PFSK-1 (cell line): ENCODE measurements at regions not wholly inside any gene's neighbourhood (a gene's known extent, or its start where the extent isn't known, plus 50 kb on each side); places are given as distances from the start of the nearest gene placed in this dataset.

Source experiments
- FOXP2 ChIP-seq: optimal IDR thresholded peaks from 2 replicates; pipeline ENCODE3; 2011; ENCODE audit warnings: borderline replicate concordance, control low read depth, inconsistent platforms; ENCODE audit not compliant: insufficient read depth; ENCODE audit errors: extremely low read length, extremely low read depth
- POLR2AphosphoS5 ChIP-seq: IDR thresholded peaks from 2 replicates; pipeline ENCODE4 v1.6.1; 2012; ENCODE audit warnings: low read depth, mild to moderate bottlenecking, control low read depth, low read length, moderate library complexity
- REST ChIP-seq, 2 experiments: IDR thresholded peaks; 2 replicates each; pipeline versions ENCODE4 v1.6.1 to v1.8.0; 2011 to 2012; ENCODE audit warnings: low read depth in 2 of 2, low read length in 2 of 2, control low read depth in 1 of 2, inconsistent platforms in 1 of 2, mild to moderate bottlenecking in 1 of 2, moderate library complexity in 1 of 2; ENCODE audit not compliant: insufficient read depth in 1 of 2
- SIN3A ChIP-seq: IDR thresholded peaks from 2 replicates; pipeline ENCODE4 v1.6.1; 2012; ENCODE audit warnings: mild to moderate bottlenecking, low read length, moderate library complexity, borderline replicate concordance; ENCODE audit not compliant: insufficient read depth
- TAF1 ChIP-seq: IDR thresholded peaks from 2 replicates; pipeline ENCODE4 v1.6.1; 2012; ENCODE audit warnings: low read length, control low read depth, borderline replicate concordance; ENCODE audit not compliant: insufficient read depth

- no peak for TF ChIP-seq REST (IDR thresholded peaks at IDR 0.05; ENCODE audit: insufficient read depth in 1 of 2, low read depth in 2 of 2, low read length in 2 of 2)
- TF ChIP-seq TAF1 = no peak
- TF ChIP-seq SIN3A = no peak
These were observed 274.9 kb upstream of the TMEFF2 start for GRCh38 chr2:192469612-192470011.

- no peak for TF ChIP-seq TAF1
- no peak for TF ChIP-seq FOXP2
- TF ChIP-seq SIN3A = no peak
- no peak for TF ChIP-seq REST (IDR thresholded peaks at IDR 0.05; ENCODE audit: insufficient read depth in 1 of 2, low read depth in 2 of 2, low read length in 2 of 2)
- TF ChIP-seq POLR2AphosphoS5 = no peak
These were observed 273.4 kb upstream of the TMEFF2 start for GRCh38 chr2:192467953-192468660.

- TF ChIP-seq TAF1 = no peak
- no peak for TF ChIP-seq REST (IDR thresholded peaks at IDR 0.05; ENCODE audit: insufficient read depth in 1 of 2, low read depth in 2 of 2, low read length in 2 of 2)
- no peak for TF ChIP-seq POLR2AphosphoS5
- TF ChIP-seq SIN3A = no peak
- TF ChIP-seq FOXP2 = no peak
These were observed 270.4 kb upstream of the TMEFF2 start for GRCh38 chr2:192465141-192465540.

GRCh38 chr2:192459422-192459821, 264.7 kb upstream of the TMEFF2 start:
- no peak for TF ChIP-seq FOXP2
- no peak for TF ChIP-seq TAF1
- no peak for TF ChIP-seq SIN3A
- TF ChIP-seq POLR2AphosphoS5 = no peak
- TF ChIP-seq REST (IDR thresholded peaks at IDR 0.05; ENCODE audit: insufficient read depth in 1 of 2, low read depth in 2 of 2, low read length in 2 of 2) = no peak

- TF ChIP-seq POLR2AphosphoS5 (no peak), TAF1 (no peak), FOXP2 (no peak), SIN3A (no peak), REST (IDR thresholded peaks at IDR 0.05; ENCODE audit: insufficient read depth in 1 of 2, low read depth in 2 of 2, low read length in 2 of 2) (no peak)
These were observed 254.1 kb upstream of the TMEFF2 start for GRCh38 chr2:192448881-192449280.
